ENCODE measurements at regions not wholly inside any gene's neighbourhood (a gene's known extent, or its start where the extent isn't known, plus 50 kb on each side); places are given as distances from the start of the nearest gene placed in this dataset.
"Not testable (repeated sequence)": the region's sequence is repeated elsewhere in the genome, so short reads cannot be mapped to it uniquely, and the experiment has no call there.

GRCh38 chr3:110419601-110420000 lies 652.0 kb upstream of the NECTIN3 start:
- TF ChIP-seq CTCF (IDR thresholded peaks at IDR 0.05; ENCODE audit: control insufficient read depth, insufficient read depth, low read depth, low read length, missing control alignments) = no peak
- H3K4me3 ChIP-seq (ENCODE audit: control insufficient read depth, low read depth, low read length) = no peak overlapping the region
- peak; percentile 57 for DNase-seq (ENCODE audit: low read depth)

- DNase-seq (ENCODE audit: low read depth) = peak; percentile 65
- H3K4me3 ChIP-seq (ENCODE audit: control insufficient read depth, low read depth, low read length) = no peak overlapping the region
- no peak for TF ChIP-seq CTCF (IDR thresholded peaks at IDR 0.05; ENCODE audit: control insufficient read depth, insufficient read depth, low read depth, low read length, missing control alignments)
Observed at GRCh38 chr3:110420158-110420641, 651.4 kb upstream of the NECTIN3 start.

GRCh38 chr3:110423276-110423675 lies 648.3 kb upstream of the NECTIN3 start:
- no peak for DNase-seq (ENCODE audit: low read depth)
- H3K4me3 ChIP-seq (ENCODE audit: control insufficient read depth, low read depth, low read length) = no peak overlapping the region
- TF ChIP-seq CTCF (IDR thresholded peaks at IDR 0.05; ENCODE audit: control insufficient read depth, insufficient read depth, low read depth, low read length, missing control alignments) = no peak

- no peak overlapping the region for H3K4me3 ChIP-seq (ENCODE audit: control insufficient read depth, low read depth, low read length)
- DNase-seq (ENCODE audit: low read depth) = no peak
- no peak for TF ChIP-seq CTCF (IDR thresholded peaks at IDR 0.05; ENCODE audit: control insufficient read depth, insufficient read depth, low read depth, low read length, missing control alignments)
Observed at GRCh38 chr3:110430146-110430545, 641.5 kb upstream of the NECTIN3 start.

- TF ChIP-seq CTCF (IDR thresholded peaks at IDR 0.05; ENCODE audit: control insufficient read depth, insufficient read depth, low read depth, low read length, missing control alignments) = no peak
- no peak for DNase-seq (ENCODE audit: low read depth)
- H3K4me3 ChIP-seq (ENCODE audit: control insufficient read depth, low read depth, low read length) = no peak overlapping the region
Observed at GRCh38 chr3:110436209-110436608, 635.4 kb upstream of the NECTIN3 start.

- DNase-seq (ENCODE audit: low read depth); H3K4me3 ChIP-seq (ENCODE audit: control insufficient read depth, low read depth, low read length): not testable (repeated sequence)
Observed at GRCh38 chr3:110440066-110440653, 631.5 kb upstream of the NECTIN3 start.

- H3K4me3 ChIP-seq (ENCODE audit: control insufficient read depth, low read depth, low read length) = no peak overlapping the region
- TF ChIP-seq CTCF (IDR thresholded peaks at IDR 0.05; ENCODE audit: control insufficient read depth, insufficient read depth, low read depth, low read length, missing control alignments) = no peak
- DNase-seq (ENCODE audit: low read depth) = no peak
Observed at GRCh38 chr3:110454066-110454465, 617.5 kb upstream of the NECTIN3 start.
